ENCODE measurements at regions not wholly inside any gene's neighbourhood (a gene's known extent, or its start where the extent isn't known, plus 50 kb on each side); places are given as distances from the start of the nearest gene placed in this dataset.
"Not testable (repeated sequence)": the region's sequence is repeated elsewhere in the genome, so short reads cannot be mapped to it uniquely, and the experiment has no call there.

DNA sequence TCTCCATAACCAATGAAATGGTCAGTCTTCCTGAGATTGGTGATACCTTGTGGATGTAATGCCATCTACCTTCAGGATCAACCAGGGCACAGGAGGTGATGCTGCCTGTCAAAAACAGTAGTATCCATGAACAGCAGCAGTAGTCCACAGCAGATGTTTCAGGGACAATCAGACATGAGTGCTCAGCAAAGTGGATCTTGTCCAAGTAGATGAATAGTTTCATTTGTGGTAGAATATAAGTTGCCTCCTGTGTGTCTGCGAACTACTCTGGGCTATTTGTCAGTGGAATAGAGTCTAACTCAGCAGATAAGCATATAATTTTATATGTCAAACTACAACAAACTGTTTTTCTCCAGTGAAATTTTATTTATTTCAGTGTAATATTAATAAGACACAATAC is 1860.1 kb upstream of the ACO1 start:
- ChIA-PET CTCF (no interaction called here), POLR2A (no interaction called here)
- TF ChIP-seq, protein P1, sequence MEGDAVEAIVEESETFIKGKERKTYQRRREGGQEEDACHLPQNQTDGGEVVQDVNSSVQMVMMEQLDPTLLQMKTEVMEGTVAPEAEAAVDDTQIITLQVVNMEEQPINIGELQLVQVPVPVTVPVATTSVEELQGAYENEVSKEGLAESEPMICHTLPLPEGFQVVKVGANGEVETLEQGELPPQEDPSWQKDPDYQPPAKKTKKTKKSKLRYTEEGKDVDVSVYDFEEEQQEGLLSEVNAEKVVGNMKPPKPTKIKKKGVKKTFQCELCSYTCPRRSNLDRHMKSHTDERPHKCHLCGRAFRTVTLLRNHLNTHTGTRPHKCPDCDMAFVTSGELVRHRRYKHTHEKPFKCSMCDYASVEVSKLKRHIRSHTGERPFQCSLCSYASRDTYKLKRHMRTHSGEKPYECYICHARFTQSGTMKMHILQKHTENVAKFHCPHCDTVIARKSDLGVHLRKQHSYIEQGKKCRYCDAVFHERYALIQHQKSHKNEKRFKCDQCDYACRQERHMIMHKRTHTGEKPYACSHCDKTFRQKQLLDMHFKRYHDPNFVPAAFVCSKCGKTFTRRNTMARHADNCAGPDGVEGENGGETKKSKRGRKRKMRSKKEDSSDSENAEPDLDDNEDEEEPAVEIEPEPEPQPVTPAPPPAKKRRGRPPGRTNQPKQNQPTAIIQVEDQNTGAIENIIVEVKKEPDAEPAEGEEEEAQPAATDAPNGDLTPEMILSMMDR (IDR thresholded peaks at IDR 0.05; ENCODE audit: control extremely low read depth, extremely low read depth, low read depth, missing control alignments), result no peak
- DNase-seq (ENCODE audit: extremely low spot score), result no peak

DNA sequence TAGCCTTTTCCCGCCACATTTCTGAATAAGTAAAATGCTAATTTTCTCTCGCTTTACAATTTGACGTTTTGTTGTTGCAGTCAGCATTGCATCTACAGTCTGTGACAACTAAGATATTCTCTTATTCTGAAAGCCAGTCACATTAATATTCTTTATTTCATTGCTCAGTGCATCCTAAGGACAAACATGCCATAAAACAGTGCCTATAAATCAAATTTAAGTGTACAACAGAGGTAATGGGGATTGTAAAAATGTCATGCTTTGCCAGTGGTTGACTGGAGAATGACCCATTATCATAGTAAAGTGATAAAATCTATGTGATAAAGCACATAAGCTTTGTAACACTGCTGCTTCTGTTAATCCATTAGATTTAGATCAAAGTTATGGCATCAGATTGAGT is 1850.0 kb upstream of the ACO1 start:
- ChIA-PET POLR2A (no interaction called here), CTCF (no interaction called here)
- TF ChIP-seq, protein P1 (IDR thresholded peaks at IDR 0.05; ENCODE audit: control extremely low read depth, extremely low read depth, low read depth, missing control alignments), result no peak
- no peak for DNase-seq (ENCODE audit: extremely low spot score)

DNA sequence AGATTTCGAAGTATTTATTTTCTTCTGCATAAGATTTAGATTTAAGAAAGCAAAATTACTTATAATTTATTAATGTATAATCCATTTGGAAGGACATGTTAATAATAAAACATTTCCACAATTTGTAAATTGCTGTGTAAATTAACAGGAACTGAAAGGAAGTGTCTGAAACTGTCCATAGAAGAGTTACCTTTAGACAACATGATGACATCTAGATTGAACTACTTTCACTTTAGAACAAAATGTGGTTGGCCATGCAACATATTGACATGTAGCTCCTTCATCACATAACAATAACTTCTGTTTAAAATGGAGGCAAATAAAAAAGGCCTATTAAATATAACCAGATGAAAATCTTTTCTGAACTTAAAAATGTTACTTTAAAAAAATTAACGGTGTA is 1849.5 kb upstream of the ACO1 start:
- ChIA-PET CTCF (no interaction called here), POLR2A (no interaction called here)
- TF ChIP-seq, protein P1 (IDR thresholded peaks at IDR 0.05; ENCODE audit: control extremely low read depth, extremely low read depth, low read depth, missing control alignments), result no peak
- no peak for DNase-seq (ENCODE audit: extremely low spot score)

DNA sequence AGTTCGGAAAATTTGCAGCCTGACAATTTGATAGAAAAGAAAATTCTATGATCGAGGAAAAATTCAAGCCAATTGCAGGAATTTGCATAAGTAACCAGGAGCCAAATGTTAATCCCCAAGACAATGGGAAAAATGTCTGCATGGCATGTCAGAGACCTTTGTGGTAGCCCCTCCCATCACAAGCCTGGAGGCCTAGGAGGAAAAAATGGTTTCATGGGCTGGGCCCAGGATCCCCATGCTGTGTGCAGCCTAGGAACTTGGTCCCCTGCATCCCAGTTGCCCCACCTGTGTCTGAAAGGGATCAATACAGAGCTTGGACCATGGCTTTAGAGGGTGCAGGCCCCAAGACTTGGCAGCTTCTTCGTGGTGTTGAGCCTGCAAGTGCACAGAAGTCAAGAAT is 1847.9 kb upstream of the ACO1 start:
- no peak for DNase-seq (ENCODE audit: extremely low spot score)
- ChIA-PET POLR2A (no interaction called here), CTCF (interaction anchor here (0.9 kb wide), 1 partner anchor 15 kb away, joined by 3 read pairs; no protein-coding TSS in a partner anchor)
- TF ChIP-seq, protein P1 (IDR thresholded peaks at IDR 0.05; ENCODE audit: control extremely low read depth, extremely low read depth, low read depth, missing control alignments), result no peak

DNA sequence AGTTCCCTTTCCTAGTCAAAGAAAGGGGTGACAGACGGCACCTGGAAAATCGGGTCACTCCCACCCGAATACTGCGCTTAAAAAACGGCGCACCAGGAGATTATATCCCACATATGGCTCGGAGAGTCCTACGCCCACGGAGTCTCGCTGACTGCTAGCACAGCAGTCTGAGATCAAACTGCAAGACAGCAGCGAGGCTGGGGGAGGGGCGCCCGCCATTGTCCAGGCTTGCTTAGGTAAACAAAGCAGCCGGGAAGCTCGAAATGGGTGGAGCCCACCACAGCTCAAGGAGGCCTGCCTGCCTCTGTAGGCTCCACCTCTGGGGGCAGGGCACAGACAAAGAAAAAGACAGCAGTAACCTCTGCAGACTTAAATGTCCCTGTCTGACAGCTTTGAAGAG is 1844.7 kb upstream of the ACO1 start:
- CTCF ChIA-PET, result not testable (repeated sequence)

DNA sequence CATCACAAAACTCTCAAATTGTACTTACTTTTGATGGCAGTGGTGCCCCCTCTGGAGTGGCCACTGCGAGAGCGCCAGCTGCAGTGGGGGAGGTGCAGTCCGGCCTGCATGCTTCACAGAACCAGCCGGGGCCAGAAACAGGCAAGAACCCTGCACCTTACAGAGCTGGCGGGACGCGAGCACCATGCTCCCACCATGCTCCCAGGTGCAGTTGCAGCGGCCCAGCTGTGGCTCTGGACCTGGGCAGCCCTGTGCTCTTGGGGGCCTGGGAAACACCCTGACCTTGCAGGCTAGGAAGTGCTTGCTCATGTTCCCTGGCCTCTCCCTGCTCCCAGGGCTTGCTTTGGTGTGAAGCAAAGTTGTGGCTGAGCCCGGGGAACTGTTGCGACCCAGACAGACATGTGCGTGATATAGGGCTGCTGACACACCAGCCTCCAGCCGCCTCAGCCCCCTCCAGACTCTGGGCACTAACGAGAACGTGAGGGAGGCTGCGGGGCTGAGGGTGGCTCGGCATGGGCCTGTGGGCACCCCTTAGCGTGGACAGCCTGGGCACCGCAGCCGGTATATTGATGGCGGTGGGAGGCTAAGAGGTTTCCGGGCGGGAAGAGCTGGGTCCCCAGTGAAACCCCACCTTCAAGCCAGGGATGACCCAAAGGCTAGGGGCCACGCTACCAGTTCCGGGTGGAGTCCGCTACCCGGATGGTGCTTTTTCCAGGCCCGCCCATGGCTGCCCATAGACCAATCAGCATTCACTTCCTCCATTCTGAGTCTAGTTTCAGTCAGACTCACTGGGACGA is 1809.9 kb upstream of the ACO1 start:
- no peak for DNase-seq (ENCODE audit: extremely low spot score)

More for the DNA sequence above, 1844.7 kb upstream of the ACO1 start:
- DNase-seq (ENCODE audit: extremely low spot score); POLR2A ChIA-PET: not testable (repeated sequence)

DNA sequence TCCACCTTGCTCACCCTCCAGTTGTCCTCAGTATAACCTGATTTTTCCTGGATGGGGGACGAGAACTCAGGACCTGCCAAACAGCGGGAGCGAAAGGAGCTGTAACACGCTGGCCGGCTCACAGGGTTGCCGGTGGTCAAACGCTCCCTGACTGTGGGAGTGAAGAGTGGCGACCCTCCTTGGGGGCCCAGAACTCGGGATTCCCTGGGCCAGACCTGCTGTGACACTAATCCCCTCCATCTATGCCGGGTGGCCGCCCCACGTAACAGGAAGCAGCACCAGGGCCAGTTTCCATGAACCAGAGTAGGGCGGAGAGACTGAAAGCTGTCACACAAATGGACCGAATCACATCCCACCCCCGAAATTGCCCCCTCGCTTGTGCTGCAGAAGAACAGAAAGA is 1809.2 kb upstream of the ACO1 start:
- TF ChIP-seq, protein P1 (IDR thresholded peaks at IDR 0.05; ENCODE audit: control extremely low read depth, extremely low read depth, low read depth, missing control alignments), result no peak
- no peak for DNase-seq (ENCODE audit: extremely low spot score)
- ChIA-PET CTCF (interaction anchor here (1.4 kb wide), 1 partner anchor 14 kb away, joined by 3 read pairs; no protein-coding TSS in a partner anchor), POLR2A (no interaction called here)

More for the DNA sequence above, 1809.9 kb upstream of the ACO1 start:
- TF ChIP-seq, protein P1 (IDR thresholded peaks at IDR 0.05; ENCODE audit: control extremely low read depth, extremely low read depth, low read depth, missing control alignments), result no peak
- CTCF ChIA-PET, result interaction anchor here (1.4 kb wide), 1 partner anchor 13 kb away, joined by 3 read pairs; no protein-coding TSS in a partner anchor
- POLR2A ChIA-PET, result no interaction called here

Measured in GM10248 (cell line).